ENCODE measurements at regions not wholly inside any gene's neighbourhood (a gene's known extent, or its start where the extent isn't known, plus 50 kb on each side); places are given as distances from the start of the nearest gene placed in this dataset.

- no peak for TF ChIP-seq ZNF384 (IDR thresholded peaks at IDR 0.05)
- TF ChIP-seq SUZ12 (IDR thresholded peaks at IDR 0.05): no peak
- no peak for TF ChIP-seq HDGF (IDR thresholded peaks at IDR 0.05; ENCODE audit: borderline replicate concordance)
- TF ChIP-seq BHLHE40 (IDR thresholded peaks at IDR 0.05; ENCODE audit: borderline replicate concordance): no peak
- no peak for TF ChIP-seq FOXA1 (IDR thresholded peaks at IDR 0.05)
- no peak for TF ChIP-seq SP1 (IDR thresholded peaks at IDR 0.05)
- TF ChIP-seq ELF4 (IDR thresholded peaks at IDR 0.05): no peak
- no peak for TF ChIP-seq CTBP1 (IDR thresholded peaks at IDR 0.05; ENCODE audit: borderline replicate concordance)
- no peak for TF ChIP-seq LEF1 (IDR thresholded peaks at IDR 0.05; ENCODE audit: borderline replicate concordance)
- no peak for TF ChIP-seq FOXM1 (IDR thresholded peaks at IDR 0.05; ENCODE audit: borderline replicate concordance)
- no peak for TF ChIP-seq L3MBTL2 (conservative IDR thresholded peaks at IDR 0.05)
- no peak for TF ChIP-seq PKNOX1 (IDR thresholded peaks at IDR 0.05)
- TF ChIP-seq FOXK2 (IDR thresholded peaks at IDR 0.05): no peak
- no peak for TF ChIP-seq ARNT (IDR thresholded peaks at IDR 0.05)
- no peak for TF ChIP-seq TARDBP (IDR thresholded peaks at IDR 0.05)
- no peak for TF ChIP-seq NFRKB (IDR thresholded peaks at IDR 0.05)
- no peak for DNase-seq (ENCODE audit: extremely low spot score)
- ChIA-PET POLR2A (no interaction called here), CTCF (no interaction called here)
Measured at GRCh38 chr4:52312722-52313121, 261.6 kb downstream of the SPATA18 start.

DNA sequence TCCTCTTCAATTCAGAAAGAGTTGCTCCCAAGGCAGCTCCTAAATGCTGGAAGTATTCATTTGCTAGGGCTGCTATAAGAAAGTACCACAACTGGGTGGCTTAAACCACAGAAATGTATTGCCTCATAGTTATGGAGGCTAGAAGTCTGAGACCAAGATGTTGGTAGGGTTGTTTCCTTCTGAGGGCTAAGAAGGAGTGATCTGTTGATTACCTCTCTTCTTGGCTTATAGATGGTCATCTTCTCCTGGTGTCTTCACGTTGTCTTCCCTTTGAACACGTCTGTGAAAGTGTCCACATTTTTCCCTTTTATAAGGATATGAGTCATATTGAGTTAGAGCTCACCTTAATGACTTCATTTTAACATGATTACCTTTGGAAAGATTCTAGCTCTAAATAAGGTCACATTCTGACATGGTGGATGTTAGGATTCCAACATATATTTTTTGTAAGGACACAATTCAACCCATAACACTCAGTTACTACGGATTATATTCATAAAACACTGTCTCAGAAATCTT lies 266.3 kb downstream of the SPATA18 start:
- TF ChIP-seq NFRKB (IDR thresholded peaks at IDR 0.05): no peak
- TF ChIP-seq SUZ12 (IDR thresholded peaks at IDR 0.05): no peak
- TF ChIP-seq FOXK2 (IDR thresholded peaks at IDR 0.05): no peak
- TF ChIP-seq SP1 (IDR thresholded peaks at IDR 0.05): no peak
- no peak for TF ChIP-seq ZNF384 (IDR thresholded peaks at IDR 0.05)
- TF ChIP-seq TARDBP (IDR thresholded peaks at IDR 0.05): no peak
- TF ChIP-seq LEF1 (IDR thresholded peaks at IDR 0.05; ENCODE audit: borderline replicate concordance): no peak
- TF ChIP-seq FOXM1 (IDR thresholded peaks at IDR 0.05; ENCODE audit: borderline replicate concordance): no peak
- TF ChIP-seq PKNOX1 (IDR thresholded peaks at IDR 0.05): no peak
- TF ChIP-seq CTBP1 (IDR thresholded peaks at IDR 0.05; ENCODE audit: borderline replicate concordance): no peak
- no peak for TF ChIP-seq ELF4 (IDR thresholded peaks at IDR 0.05)
- no peak for TF ChIP-seq HDGF (IDR thresholded peaks at IDR 0.05; ENCODE audit: borderline replicate concordance)
- TF ChIP-seq FOXA1 (IDR thresholded peaks at IDR 0.05): no peak
- no peak for TF ChIP-seq L3MBTL2 (conservative IDR thresholded peaks at IDR 0.05)
- no peak for TF ChIP-seq ARNT (IDR thresholded peaks at IDR 0.05)
- DNase-seq (ENCODE audit: extremely low spot score): no peak
- ChIA-PET CTCF (no interaction called here), POLR2A (no interaction called here)

- CTCF ChIA-PET: no interaction called here
- TF ChIP-seq FOXK2 (IDR thresholded peaks at IDR 0.05) (no peak), ARNT (IDR thresholded peaks at IDR 0.05) (no peak), ZNF384 (IDR thresholded peaks at IDR 0.05) (no peak), NFRKB (IDR thresholded peaks at IDR 0.05) (no peak), PKNOX1 (IDR thresholded peaks at IDR 0.05) (no peak), SP1 (IDR thresholded peaks at IDR 0.05) (no peak), CTBP1 (IDR thresholded peaks at IDR 0.05; ENCODE audit: borderline replicate concordance) (no peak), FOXM1 (IDR thresholded peaks at IDR 0.05; ENCODE audit: borderline replicate concordance) (no peak), L3MBTL2 (conservative IDR thresholded peaks at IDR 0.05) (no peak), FOXA1 (IDR thresholded peaks at IDR 0.05) (no peak), LEF1 (IDR thresholded peaks at IDR 0.05; ENCODE audit: borderline replicate concordance) (no peak), SUZ12 (IDR thresholded peaks at IDR 0.05) (no peak), TARDBP (IDR thresholded peaks at IDR 0.05) (no peak), HDGF (IDR thresholded peaks at IDR 0.05; ENCODE audit: borderline replicate concordance) (no peak), ELF4 (IDR thresholded peaks at IDR 0.05) (no peak), BHLHE40 (IDR thresholded peaks at IDR 0.05; ENCODE audit: borderline replicate concordance) (no peak)
- POLR2A ChIA-PET: no interaction called here
Measured at GRCh38 chr4:52317981-52318380, 266.9 kb downstream of the SPATA18 start.

GRCh38 chr4:52329894-52330293 lies 278.8 kb downstream of the SPATA18 start:
- no peak for DNase-seq (ENCODE audit: extremely low spot score)
- POLR2A ChIA-PET: no interaction called here
- CTCF ChIA-PET: no interaction called here
- no peak for TF ChIP-seq HDGF (IDR thresholded peaks at IDR 0.05; ENCODE audit: borderline replicate concordance)
- TF ChIP-seq SUZ12 (IDR thresholded peaks at IDR 0.05): no peak
- TF ChIP-seq ZNF384 (IDR thresholded peaks at IDR 0.05): no peak
- no peak for TF ChIP-seq NFRKB (IDR thresholded peaks at IDR 0.05)
- TF ChIP-seq FOXA1 (IDR thresholded peaks at IDR 0.05): no peak
- no peak for TF ChIP-seq ELF4 (IDR thresholded peaks at IDR 0.05)
- TF ChIP-seq FOXM1 (IDR thresholded peaks at IDR 0.05; ENCODE audit: borderline replicate concordance): no peak
- TF ChIP-seq BHLHE40 (IDR thresholded peaks at IDR 0.05; ENCODE audit: borderline replicate concordance): no peak
- TF ChIP-seq SP1 (IDR thresholded peaks at IDR 0.05): no peak
- TF ChIP-seq LEF1 (IDR thresholded peaks at IDR 0.05; ENCODE audit: borderline replicate concordance): no peak
- TF ChIP-seq ARNT (IDR thresholded peaks at IDR 0.05): no peak
- TF ChIP-seq CTBP1 (IDR thresholded peaks at IDR 0.05; ENCODE audit: borderline replicate concordance): no peak
- no peak for TF ChIP-seq TARDBP (IDR thresholded peaks at IDR 0.05)
- TF ChIP-seq PKNOX1 (IDR thresholded peaks at IDR 0.05): no peak
- no peak for TF ChIP-seq L3MBTL2 (conservative IDR thresholded peaks at IDR 0.05)
- no peak for TF ChIP-seq FOXK2 (IDR thresholded peaks at IDR 0.05)

More at GRCh38 chr4:52317981-52318380, 266.9 kb downstream of the SPATA18 start:
- DNase-seq (ENCODE audit: extremely low spot score): no peak

DNA sequence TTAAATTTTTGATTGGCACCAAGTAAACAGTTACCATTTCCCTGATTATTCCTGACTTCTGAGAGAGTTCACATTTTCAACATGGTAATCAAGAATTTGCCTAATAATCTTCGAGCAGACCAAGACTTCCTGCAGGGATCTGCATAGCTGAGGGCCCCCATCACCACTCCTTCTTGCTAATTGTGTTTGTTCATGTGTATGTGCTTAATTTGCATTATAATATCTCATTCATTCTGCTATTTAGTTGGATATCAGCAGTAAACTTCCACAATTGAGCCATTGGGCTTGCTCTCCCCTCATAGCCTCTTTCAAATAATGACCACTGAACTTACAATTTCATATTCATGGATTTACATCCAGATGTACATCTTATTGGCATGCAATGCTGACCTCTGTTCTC lies 292.5 kb downstream of the SPATA18 start:
- ChIA-PET CTCF (no interaction called here), POLR2A (no interaction called here)
- no peak for DNase-seq (ENCODE audit: extremely low spot score)
- TF ChIP-seq FOXK2 (IDR thresholded peaks at IDR 0.05): no peak
- TF ChIP-seq HDGF (IDR thresholded peaks at IDR 0.05; ENCODE audit: borderline replicate concordance): no peak
- no peak for TF ChIP-seq ELF4 (IDR thresholded peaks at IDR 0.05)
- no peak for TF ChIP-seq ZNF384 (IDR thresholded peaks at IDR 0.05)
- TF ChIP-seq SP1 (IDR thresholded peaks at IDR 0.05): no peak
- TF ChIP-seq BHLHE40 (IDR thresholded peaks at IDR 0.05; ENCODE audit: borderline replicate concordance): no peak
